HCT116 (cell line): ENCODE measurements at regions not wholly inside any gene's neighbourhood (a gene's known extent, or its start where the extent isn't known, plus 50 kb on each side); places are given as distances from the start of the nearest gene placed in this dataset.

Source experiments
- CTCF ChIP-seq, 3 experiments: fragments of 200-600 bp in 1 of 3; sonication (generic) in 1 of 3; IDR thresholded peaks in 2 of 3; conservative IDR thresholded peaks in 1 of 3; 2 replicates each; pipeline ENCODE4 v1.5.1; 2012 to 2017; ENCODE audit warnings: low read depth in 2 of 3, low read length in 2 of 3, antibody characterized with exemption in 1 of 3, borderline replicate concordance in 1 of 3, control low read depth in 1 of 3, mild to moderate bottlenecking in 1 of 3, mixed read lengths in 1 of 3, mixed run types in 1 of 3, moderate library complexity in 1 of 3; ENCODE audit not compliant: insufficient read depth in 1 of 3
- EZH2 ChIP-seq: fragments of 200-600 bp; sonication (generic); IDR thresholded peaks from 2 replicates; pipeline ENCODE4 v1.6.1; 2017; ENCODE audit warnings: antibody characterized with exemption, mixed run types

- TF ChIP-seq EZH2: no peak
- no peak for TF ChIP-seq CTCF (IDR thresholded peaks at IDR 0.05 in 2 of 3, conservative IDR thresholded peaks at IDR 0.05 in 1 of 3; ENCODE audit: borderline replicate concordance in 1 of 3, insufficient read depth in 1 of 3, low read depth in 2 of 3, low read length in 2 of 3)
Measured at GRCh38 chr2:52022006-52022405, 990.1 kb upstream of the NRXN1 start.
